Glutamatergic neuron (in vitro differentiated cells): ENCODE measurements at regions not wholly inside any gene's neighbourhood (a gene's known extent, or its start where the extent isn't known, plus 50 kb on each side); places are given as distances from the start of the nearest gene placed in this dataset.

Source experiments
- DNase-seq: peaks from one replicate; pipeline ENCODE4 v3.0.0; 2022
- H3K27ac Mint-ChIP-seq: one replicate; pipeline ENCODE4 v1.8.0; 2020; ENCODE audit warnings: mild to moderate bottlenecking, mixed read lengths, inconsistent platforms; ENCODE audit not compliant: unreplicated experiment
- H3K27me3 Mint-ChIP-seq: one replicate; pipeline ENCODE4 v1.8.0; 2020; ENCODE audit warnings: mild to moderate bottlenecking, moderate library complexity, mixed read lengths, inconsistent platforms; ENCODE audit not compliant: unreplicated experiment
- H3K36me3 Mint-ChIP-seq: one replicate; pipeline ENCODE4 v1.8.0; 2020; ENCODE audit warnings: mild to moderate bottlenecking, mixed read lengths, inconsistent platforms; ENCODE audit not compliant: unreplicated experiment
- H3K4me1 Mint-ChIP-seq: one replicate; pipeline ENCODE4 v1.8.0; 2020; ENCODE audit warnings: mild to moderate bottlenecking, low read depth, mixed read lengths, inconsistent platforms; ENCODE audit not compliant: unreplicated experiment
- H3K4me3 Mint-ChIP-seq: one replicate; pipeline ENCODE4 v1.8.0; 2020; ENCODE audit warnings: mild to moderate bottlenecking, mixed read lengths, inconsistent platforms; ENCODE audit not compliant: unreplicated experiment
- H3K9me3 Mint-ChIP-seq: one replicate; pipeline ENCODE4 v1.8.0; 2020; ENCODE audit warnings: mild to moderate bottlenecking, moderate library complexity, mixed read lengths, inconsistent platforms; ENCODE audit not compliant: unreplicated experiment
- CTCF ChIP-seq: fragments of 200-600 bp; sonication (generic); IDR thresholded peaks from one replicate; pipeline ENCODE4 v1.5.0; 2021; ENCODE audit not compliant: partially characterized antibody, unreplicated experiment

- no peak overlapping the region for H3K4me3 Mint-ChIP-seq
- H3K27ac Mint-ChIP-seq: no peak overlapping the region
- peaks cover 1% of the 10 kb centered on the region for H3K27me3 Mint-ChIP-seq
- no peaks in the 10 kb centered on the region for H3K4me1 Mint-ChIP-seq
- H3K36me3 Mint-ChIP-seq: no peaks in the 10 kb centered on the region
- TF ChIP-seq CTCF: no peak
- DNase-seq: no peak
- H3K9me3 Mint-ChIP-seq: no peaks in the 10 kb centered on the region
These were observed 587.3 kb upstream of the ROBO1 start for GRCh38 chr3:80355144-80355543.

- no peak for DNase-seq
These were observed 583.4 kb upstream of the ROBO1 start for GRCh38 chr3:80351201-80351600.

GRCh38 chr3:80350771-80351170 is 583.0 kb upstream of the ROBO1 start:
- H3K27me3 Mint-ChIP-seq: peaks cover 1% of the 10 kb centered on the region
- no peak for DNase-seq
- no peak for TF ChIP-seq CTCF
- H3K9me3 Mint-ChIP-seq: no peaks in the 10 kb centered on the region
- H3K4me3 Mint-ChIP-seq: no peak overlapping the region
- no peak overlapping the region for H3K27ac Mint-ChIP-seq
- no peaks in the 10 kb centered on the region for H3K36me3 Mint-ChIP-seq
- H3K4me1 Mint-ChIP-seq: no peaks in the 10 kb centered on the region

More at GRCh38 chr3:80351201-80351600, 583.4 kb upstream of the ROBO1 start:
- H3K27me3 Mint-ChIP-seq: peaks cover 1% of the 10 kb centered on the region
- H3K9me3 Mint-ChIP-seq: no peaks in the 10 kb centered on the region
- no peaks in the 10 kb centered on the region for H3K36me3 Mint-ChIP-seq
- TF ChIP-seq CTCF: no peak
- H3K27ac Mint-ChIP-seq: no peak overlapping the region
- no peaks in the 10 kb centered on the region for H3K4me1 Mint-ChIP-seq
- no peak overlapping the region for H3K4me3 Mint-ChIP-seq

GRCh38 chr3:80338366-80338765 is 570.6 kb upstream of the ROBO1 start:
- no peaks in the 10 kb centered on the region for H3K36me3 Mint-ChIP-seq
- DNase-seq: no peak
- H3K9me3 Mint-ChIP-seq: peaks cover 2% of the 10 kb centered on the region
- no peaks in the 10 kb centered on the region for H3K4me1 Mint-ChIP-seq
- H3K4me3 Mint-ChIP-seq: no peak overlapping the region
- no peak for TF ChIP-seq CTCF
- no peak overlapping the region for H3K27ac Mint-ChIP-seq
- H3K27me3 Mint-ChIP-seq: no peaks in the 10 kb centered on the region

GRCh38 chr3:80334534-80334933 is 566.7 kb upstream of the ROBO1 start:
- Mint-ChIP-seq H3K4me1 (peaks cover 7% of the 10 kb centered on the region), H3K27ac (no peak overlapping the region)

More at GRCh38 chr3:80334534-80334933, 566.7 kb upstream of the ROBO1 start:
- TF ChIP-seq CTCF: no peak
- Mint-ChIP-seq H3K27me3 (no peaks in the 10 kb centered on the region), H3K36me3 (no peaks in the 10 kb centered on the region), H3K4me3 (no peak overlapping the region), H3K9me3 (peaks cover 3% of the 10 kb centered on the region)
- no peak for DNase-seq
